NCI-H446 (cell line): ENCODE measurements at regions not wholly inside any gene's neighbourhood (a gene's known extent, or its start where the extent isn't known, plus 50 kb on each side); places are given as distances from the start of the nearest gene placed in this dataset.

ENCODE experiments used
- DNase-seq, 2 experiments: peaks; one replicate each; lab custom pipeline; 2025; lab: John Stamatoyannopoulos, UW

DNA sequence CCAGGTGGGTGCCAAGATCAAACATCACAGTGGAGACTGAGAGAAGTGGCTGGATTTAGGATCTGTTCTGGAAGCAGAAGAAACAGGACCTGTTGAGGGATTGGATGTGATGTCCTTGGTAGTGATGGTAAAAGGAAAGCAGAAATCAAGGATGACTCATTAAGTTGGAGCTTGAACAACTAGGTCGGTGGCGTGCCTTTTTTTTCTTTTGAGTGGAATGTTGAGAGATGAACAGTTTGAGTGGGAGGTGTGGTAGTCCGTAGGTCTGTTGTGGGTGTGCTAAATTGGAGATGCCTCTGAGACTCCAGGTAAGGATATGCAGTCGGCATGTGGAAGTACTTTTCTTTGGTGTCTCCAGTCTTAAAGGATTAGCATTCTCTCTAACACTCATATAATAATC lies 92.1 kb upstream of the IL12B start:
- no peak for DNase-seq

DNA sequence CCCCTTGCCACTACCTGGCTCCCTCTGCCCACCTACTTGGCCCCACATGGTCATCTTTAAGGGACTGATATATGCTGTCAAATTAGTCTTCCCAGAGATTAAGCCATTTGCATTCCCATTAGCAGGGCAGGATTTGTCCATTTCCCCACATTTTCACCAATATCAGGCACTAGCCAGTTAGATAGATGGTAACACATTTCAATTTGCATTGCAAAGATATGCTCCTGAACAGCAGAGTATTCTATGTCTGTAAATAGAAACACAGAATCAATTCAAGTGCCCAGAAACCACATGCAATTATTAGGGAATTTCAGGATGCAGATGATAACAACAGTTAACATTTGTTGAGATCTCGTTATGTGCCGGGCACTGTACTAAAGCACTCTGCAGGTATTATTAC lies 92.6 kb upstream of the IL12B start:
- DNase-seq: no peak

DNA sequence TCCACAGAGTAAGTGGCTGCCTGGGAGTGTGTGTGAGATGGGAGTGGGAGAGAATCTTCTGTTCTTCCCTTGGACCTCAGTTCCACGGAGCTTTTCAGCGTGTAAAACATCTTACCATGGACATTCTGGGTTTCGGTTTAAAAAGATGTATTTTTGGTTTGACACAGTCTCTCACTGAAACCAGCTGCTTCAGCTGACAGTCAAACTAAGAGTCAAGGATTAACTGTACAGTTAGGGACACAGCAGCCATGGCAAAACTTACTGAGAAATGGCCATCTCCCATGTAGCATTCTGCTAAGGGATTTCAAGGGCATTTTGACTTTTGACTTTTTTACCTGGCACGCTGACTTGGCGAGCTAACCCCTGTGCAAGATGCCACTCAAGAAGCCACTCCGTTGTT lies 93.8 kb upstream of the IL12B start:
- no peak for DNase-seq

DNA sequence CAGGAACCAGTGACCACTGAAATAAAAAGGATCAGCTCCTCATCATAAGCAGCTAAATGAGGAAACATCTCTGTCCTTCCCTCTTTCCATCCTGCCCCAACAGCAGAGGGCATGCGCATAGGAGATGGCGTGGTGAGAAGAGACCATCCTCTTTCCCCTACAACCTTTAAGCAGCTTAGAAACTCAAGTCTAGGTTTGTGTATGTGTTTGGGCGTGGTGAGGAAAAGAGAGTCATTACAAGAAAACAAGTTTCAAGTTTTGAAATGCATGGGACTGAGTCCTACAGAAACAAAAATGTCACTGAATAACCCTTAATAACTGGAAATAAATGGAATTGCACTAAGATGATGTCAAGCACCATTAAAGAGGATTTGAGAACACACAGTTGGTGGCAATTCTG lies 96.4 kb upstream of the IL12B start:
- DNase-seq: no peak

DNA sequence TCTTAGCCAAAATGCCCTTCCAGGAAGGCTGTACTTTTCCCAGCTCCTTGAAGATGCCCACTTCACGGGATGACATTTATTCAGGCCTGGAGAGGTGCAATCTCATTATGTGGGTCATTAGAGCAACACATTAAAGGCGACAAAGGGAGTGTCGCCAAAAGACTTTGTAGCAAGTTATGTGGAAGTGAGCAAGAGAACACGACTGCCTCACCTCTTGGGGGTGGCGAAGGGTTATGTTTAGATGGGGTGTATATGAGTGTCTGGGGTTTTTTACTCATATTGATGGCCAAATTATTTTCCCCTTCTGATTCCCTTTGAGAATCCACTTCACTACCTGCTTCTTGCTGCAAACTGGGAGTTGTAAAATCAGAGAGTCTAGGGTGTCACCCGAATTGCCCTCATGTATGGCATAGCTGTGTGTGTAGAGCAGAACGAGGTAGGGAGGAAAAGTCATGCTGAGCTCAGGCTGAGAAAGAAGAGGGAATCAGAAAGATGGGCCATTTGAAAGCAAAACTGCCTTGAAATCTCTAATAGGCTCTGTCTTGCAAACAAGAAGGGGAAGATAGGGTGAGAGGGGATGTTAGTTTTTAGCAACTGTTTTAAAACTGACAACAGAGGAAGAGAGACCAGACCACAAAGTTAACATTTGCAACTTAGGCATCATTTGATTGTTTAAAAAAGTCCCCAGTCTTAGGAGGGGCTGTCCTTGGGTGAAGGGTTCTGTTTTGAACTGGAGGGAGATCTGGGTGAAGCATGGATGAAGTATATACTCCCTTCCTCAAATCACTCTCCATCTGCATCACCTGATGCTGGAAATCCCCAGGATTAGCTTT lies 97.1 kb upstream of the IL12B start:
- no peak for DNase-seq

DNA sequence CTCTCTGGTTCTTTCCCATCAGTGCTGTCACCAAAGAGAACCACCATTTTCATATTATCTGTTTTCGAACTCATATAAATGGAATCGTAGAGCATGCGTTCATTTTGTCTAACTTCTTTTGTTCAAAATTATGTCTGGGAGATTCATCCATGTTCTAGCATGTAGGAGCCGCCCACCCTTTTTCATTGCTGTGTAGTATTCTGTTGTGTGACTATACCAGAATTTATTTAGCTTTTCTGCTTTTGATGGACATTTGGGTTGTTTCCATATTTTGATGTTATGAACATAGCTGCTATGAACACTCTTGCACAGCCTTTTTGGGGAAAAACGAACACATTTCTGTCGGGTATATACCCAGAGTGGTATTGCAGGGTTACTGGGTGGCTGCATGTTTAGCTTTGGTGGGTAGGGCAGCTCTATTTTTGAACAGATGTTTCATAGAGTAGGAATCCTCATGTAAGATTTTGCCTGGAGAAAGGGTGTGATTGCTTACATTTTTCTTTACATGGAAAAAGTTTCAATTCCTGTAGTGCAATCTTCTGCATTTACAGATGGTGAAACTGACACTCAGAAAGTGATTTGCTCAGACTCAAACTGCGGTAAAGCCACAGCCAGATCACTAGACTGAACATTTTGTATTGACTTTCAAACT lies 100.2 kb upstream of the IL12B start:
- DNase-seq: no peak

DNA sequence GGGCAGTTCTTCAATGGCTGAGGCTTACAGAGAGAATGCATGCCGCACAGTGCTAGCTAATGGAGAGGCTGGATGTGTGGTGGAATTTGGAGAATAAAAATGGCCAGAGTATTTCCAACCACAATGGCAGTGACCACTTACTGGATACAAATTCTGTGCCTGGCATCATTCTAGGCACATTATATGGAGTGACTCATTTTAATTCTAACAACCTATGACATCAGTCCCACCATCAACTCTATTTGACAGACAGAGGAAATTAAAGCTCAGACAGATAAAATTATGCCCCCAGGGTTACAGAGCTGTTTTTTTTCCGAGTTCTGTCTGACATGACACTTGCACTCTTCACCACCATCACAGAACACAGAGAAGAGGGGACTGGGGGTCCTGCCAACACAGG lies 105.6 kb upstream of the IL12B start:
- DNase-seq: no peak

DNA sequence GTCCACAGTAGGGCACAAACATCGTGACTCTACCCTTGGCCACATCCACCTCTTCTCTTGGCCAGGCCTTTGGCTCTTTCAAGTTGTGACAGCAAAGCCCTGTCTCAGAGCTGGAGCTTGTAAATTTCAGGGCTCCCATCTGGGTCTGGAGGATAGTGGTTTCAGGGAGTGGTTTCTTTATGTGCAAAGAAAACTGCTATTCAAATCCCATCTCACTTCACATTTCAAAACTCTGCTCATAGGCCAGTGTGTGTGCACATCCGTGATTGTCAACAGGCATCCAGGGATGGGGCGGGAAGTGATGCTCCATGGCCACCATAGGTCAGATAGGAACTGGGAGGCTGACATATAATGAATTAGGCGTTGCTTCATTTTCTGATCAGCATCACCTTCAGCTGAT lies 107.8 kb upstream of the IL12B start:
- no peak for DNase-seq

DNA sequence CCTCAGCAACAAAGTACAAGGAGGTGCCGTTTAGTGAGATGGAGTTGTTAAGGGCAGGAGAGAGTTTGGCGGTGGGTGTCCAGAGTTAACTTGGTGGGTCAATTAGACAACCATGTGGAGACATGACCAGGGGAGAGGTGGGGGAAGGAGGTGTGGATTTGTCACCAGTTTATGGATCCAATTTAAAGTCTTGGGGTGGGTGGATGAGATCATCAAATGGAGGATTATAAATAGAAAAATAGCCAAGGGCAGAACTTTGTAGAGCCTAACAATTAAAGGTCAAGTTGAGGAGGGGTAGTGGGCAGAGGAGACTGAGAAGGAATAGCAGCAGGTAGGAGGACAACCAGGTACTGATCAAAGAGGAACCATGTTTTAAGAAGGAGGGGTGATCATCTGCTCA lies 108.7 kb upstream of the IL12B start:
- DNase-seq: no peak

DNA sequence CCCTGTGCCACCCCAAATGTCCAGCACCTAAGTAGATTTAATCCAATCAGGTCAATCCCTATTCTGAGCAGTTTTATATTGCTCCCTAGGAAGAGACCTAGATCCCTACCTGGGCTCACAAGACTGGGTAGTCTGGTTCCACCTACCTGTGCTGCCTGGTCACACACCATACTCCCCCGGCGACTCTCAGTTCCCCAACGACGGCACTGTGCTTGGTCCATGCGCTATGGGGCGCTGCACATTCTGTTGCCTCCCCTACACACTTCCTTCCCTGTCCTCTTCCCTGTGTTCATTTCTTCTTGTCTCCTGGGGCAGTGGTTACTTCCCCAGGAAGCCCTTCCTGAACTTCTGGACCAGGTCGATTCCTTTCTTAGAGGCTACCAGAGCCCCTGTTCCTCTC lies 109.9 kb upstream of the IL12B start:
- DNase-seq: no peak

DNA sequence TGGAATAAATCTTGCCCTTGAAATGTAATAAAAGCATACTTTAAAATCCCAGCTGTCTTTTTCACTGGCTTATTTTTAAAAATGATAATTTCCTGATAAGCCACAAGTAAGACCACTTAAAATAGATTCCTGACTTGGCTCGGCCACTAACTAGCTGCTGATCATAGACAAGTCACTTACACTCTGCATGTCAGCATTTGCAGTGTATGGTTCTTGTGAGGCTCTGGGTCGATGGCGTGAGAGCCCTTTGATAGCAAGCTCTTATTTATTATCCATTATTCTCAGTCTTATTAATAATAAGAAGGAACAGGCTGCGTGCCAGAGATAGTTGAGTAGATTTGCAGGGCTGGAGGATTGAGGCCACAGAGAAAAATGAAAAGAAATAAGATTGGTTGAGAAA lies 110.7 kb upstream of the IL12B start:
- DNase-seq: no peak

DNA sequence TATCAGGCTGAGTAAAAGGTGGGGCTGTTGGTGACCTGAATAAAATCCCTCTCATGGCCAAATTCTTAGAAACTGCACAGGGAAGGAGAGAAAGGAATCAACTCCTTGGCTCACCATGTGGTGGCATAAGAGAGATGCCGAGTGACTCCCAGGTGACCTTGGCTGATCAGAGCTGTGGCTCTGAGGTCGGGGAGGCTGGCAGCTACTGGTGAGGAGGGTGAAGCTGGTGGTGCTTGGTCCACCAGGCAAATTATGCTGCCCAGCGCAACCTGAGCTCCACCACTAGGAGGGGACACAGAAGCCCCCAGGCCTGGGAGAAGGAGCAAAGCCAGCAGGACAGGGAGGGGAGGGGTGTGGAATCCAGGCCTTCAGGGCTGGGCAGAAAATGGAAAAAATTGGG lies 111.2 kb upstream of the IL12B start:
- DNase-seq: no peak

DNA sequence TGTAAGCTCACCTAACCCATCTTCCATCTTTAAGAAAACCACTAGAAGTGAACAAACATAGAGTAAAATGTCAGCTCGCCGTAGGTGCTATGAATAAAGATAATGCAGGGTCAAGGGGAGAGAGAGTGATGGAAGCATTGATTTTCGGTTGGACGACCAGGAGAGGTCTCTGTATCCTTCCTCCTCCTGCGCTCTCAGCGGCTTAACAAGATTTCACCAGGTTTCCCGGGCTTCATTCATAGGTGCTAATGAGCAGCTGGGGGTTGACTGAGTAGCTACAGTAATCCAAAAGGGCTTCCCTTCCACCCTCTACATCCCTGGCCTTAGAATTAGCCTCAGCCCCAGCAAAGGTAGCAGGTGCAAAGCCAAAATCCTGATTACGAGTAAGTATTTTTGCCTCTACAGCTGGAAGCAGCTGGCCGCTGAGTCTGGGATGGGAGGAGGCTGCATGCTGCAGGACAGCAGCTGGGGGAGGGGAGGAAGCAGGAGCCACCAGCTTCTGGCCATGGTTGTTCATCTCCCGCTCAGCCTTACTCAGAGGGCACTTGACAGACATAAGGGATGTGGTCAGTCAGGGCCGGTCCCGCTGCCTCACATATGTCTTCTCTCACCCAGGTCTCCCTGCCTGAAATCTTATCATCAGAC lies 112.0 kb upstream of the IL12B start:
- no peak for DNase-seq

DNA sequence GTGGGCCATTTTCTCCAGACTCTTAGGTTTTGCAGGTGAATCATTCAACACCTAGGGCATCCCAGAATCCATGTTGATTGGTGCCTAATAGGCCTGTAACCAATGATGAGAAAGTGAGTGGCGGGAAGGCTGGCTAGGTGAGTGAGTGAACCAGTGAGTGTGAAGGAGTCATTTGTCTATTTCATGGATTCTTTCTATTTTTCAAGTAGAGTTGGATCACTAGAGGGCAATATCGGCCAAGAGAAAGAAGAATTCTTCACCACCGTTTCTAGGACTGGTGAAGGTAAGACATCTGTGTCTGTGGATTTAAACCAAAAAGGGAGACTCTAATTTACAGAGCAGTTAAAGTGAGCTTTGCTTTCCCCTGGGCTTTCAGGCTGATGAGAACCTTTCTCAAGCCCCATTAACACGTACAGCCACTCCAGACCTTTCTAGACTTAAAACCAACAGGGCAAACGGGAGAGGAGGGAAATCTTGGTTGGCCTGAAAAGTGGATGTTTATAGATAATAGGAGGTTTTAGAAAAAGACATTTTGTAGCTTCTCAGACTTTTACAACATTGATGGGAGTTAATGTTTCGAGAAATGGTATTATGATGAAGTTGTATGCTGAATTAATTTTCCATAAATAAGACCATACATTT lies 114.3 kb upstream of the IL12B start:
- DNase-seq: peak; percentile 31 to 70

DNA sequence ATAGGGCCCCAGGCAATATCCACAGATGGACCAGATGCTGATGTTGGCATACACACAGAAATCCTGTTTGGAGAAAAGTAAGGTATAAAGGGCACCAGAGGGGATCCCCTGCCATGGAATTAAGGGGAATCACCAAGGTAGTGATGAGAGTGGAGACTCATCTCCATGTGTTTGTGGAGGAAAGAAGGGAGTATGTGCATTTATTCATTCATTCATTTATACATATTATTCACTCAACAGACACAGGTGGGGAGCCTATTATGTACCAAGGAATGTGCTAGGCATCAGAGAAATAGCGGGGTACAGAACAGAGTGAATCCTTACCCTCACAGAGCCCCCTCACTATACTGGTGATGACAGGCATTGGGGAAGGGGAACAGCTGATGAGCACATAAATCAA lies 116.8 kb upstream of the IL12B start:
- DNase-seq: no peak

DNA sequence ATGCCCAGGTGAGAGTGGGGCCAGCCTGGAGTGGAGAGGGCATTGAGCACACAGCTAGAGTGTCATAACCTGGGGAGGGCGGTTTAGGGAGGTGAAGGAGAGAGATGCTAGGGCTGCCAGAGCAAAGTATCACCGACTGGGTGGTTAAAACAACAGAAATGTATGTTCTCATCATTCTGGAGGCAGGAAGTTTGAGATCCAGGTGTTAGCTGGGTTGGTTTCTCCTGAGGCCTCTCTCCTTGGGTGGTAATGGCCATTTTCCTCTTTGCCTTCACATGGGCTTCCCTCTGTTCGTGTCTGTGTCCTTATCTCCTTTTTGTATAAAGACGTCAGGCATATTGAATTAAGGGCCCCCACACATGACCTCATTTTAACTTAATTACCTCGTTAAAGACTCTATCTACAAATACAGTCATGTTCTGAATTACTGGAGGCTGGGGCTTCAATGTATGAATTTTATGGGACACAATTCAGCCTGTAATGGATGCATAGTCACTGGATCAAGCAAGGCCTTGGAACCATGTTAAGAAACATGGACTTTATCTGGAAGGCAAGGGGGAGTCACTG lies 118.6 kb upstream of the IL12B start:
- no peak for DNase-seq

DNA sequence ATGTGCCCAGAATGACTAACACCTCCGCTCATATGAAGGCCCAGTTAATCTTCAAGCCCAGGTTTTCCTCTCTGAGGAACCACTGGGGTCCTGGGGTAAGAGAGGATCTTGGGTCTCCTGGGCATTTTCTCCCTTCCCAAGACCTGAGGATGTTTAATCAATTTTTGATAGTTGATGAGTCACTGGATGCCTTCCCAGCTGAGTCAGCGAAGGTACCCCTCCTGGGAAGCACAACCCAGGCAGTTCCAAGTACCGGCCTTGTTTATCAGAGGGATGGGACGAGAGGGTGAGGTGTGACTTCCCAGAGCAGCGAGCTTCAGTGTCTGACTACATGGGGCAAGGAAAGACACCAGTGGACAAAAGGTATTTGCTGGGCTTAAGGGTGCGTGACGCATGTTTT lies 119.6 kb upstream of the IL12B start:
- DNase-seq: no peak

DNA sequence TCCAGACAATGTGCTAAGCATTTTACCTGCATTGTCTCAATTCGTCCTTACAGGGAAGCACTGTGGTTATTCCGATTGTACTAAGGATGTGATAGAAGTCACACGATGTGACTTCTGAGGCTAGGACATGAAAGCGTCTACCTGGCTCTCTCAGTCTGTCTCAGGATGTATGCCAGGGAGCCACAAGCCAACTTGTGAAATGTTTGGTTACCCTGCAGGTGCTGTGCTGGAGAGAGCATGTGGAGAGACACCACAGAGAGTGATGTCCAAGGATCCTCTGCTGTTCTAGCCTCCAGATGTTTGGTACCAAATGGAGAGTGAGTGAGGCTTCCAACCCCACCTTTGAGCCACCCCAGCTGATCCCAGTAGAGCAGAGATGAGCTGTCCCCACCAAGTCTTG lies 120.1 kb upstream of the IL12B start:
- no peak for DNase-seq

DNA sequence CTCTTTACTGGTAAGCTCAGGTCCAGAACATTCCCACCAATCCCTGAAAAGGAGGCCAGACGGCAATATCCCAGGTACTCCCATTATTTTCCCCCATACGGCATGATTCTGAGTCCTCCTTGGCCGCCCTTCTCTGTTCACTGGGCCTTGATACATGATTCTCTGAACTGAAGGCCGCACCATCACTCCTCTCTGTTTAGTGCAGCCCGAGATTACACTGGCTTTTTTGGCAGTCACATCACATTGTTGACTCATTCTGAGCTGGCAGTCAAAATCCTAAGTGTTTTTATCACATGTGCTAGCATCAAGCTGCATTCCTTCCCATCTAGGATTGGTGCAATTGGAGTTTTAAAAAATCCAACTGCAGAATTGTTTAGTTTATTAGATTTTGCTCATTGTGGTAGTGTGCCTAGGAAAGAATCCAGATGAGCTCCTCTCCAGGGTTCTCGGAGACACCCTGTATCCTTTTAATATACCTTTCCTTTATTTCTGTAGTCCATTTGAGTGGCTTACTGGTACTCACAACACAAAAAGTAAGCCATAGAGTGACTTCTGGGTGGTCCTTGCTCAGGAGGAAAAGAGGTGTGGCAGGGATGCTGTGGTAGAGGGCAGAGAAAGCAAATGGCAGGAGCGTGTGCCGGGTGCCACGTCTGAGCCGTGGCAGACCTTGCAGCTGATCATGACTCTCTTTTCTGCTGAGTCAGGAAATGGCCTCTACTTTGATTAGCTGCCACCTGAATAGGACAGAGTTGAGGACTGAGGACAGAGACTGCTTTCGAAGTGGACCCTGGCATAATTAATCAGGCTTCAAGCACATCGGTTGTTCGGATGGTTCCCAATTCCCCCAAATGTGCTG lies 121.1 kb upstream of the IL12B start:
- DNase-seq: peak; percentile 22 to 70

DNA sequence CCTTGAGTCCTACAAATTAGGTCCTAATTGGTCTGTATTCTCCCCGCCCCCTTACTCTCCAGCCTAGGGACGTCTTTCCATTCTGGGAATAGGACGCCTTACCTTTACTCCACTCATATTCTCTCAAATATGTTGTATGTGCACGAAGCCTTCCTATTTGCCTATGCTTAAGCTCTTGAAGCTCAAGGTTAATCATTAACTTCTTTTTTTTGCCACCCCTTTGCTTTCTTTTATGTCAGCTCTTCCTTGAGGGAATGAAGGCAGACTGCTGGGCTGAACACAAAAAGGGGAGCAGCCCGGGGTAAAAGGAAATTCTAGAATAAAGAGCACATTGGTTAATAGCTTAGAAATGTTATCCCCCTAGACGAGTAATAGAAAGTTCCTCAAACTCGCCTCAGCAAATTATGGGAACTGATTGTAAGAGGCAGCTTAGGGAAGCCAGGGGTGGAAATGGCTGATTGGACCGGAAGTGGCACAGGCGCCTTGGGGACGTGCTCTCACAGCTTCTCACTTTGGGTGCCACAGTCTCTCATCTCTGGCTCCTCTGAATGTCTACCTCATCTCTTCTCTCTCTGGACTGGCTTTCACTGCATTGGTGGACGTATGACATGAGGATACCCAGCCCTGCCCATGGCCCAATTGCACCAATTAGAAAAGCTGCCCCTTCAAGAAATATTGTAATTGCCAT lies 122.3 kb upstream of the IL12B start:
- no peak for DNase-seq

DNA sequence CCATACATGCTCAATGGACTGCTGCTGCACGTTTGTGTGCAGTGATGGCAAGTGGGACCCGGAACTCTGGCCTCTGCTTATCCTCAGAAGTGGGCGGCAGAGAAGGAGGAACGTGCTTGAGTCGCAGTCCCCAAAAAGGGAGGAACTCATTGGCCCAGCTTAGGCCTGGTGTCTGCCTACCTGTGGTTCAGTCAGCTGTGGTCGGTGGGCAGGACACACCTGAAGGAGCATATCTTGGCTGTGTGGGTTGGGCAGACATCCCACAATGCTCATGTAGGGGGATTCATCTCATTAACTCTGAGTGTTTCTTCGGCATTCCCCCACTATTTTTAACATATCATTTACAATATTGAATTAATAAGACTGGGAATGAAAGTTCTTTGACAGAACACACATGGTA lies 122.9 kb upstream of the IL12B start:
- no peak for DNase-seq
